Iris pigment epithelial cell (primary cell): ENCODE measurements at regions not wholly inside any gene's neighbourhood (a gene's known extent, or its start where the extent isn't known, plus 50 kb on each side); places are given as distances from the start of the nearest gene placed in this dataset.
A peak's percentile ranks its signal among the peaks of the same experiment; 100 is the strongest.

Experiments
- DNase-seq: peaks from one replicate; pipeline ENCODE4 v3.0.0-alpha.2; 2011; ENCODE audit warnings: low read depth

- no peak for DNase-seq
These were observed 1072.6 kb upstream of the PIK3C3 start for GRCh38 chr18:40882468-40882867.

DNA sequence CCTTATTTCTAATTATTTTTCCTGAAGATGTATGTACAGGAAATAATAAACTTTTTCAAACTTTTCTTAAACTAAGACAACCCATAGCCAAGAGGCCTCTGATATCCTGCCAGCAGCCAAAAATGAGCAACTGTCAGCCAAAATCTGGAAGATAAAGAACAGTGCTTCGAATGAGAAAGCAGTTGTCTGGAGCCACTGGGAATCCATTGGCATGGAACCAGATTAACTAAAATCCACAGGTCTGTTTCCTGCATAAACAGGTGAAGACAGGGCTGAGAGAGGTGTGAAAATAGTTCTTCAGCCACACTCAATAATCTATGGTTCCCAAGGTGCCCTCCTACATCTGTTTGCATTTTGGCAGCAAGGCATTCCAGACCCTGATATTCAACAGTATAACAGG, 1076.7 kb upstream of the PIK3C3 start:
- DNase-seq = no peak

GRCh38 chr18:40877096-40877495, 1077.9 kb upstream of the PIK3C3 start:
- DNase-seq = peak; percentile 99

DNA sequence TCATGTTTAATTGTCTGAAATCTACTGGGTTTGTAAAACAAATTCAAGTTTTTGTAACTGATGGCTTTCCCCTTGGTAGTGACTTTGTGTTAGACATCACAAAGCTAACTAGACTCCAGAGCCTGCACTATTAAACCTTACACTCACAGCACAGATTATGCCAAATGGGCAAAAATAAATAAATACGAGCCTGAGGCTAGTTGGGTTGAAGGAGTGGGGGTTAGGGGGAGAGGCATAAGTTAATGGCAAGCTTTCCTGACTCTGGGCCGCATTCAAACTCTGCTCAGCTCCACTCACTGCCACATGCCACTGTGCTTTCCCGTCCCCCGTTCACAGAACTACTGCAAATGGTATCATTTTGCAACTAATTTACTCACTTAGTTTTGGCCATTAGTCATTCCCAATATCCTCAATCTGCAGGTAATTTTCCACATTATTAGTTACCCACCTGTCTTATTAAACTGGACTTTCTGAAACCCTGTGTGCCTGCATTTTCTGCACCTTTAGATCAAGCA, 1079.9 kb upstream of the PIK3C3 start:
- DNase-seq = no peak

DNA sequence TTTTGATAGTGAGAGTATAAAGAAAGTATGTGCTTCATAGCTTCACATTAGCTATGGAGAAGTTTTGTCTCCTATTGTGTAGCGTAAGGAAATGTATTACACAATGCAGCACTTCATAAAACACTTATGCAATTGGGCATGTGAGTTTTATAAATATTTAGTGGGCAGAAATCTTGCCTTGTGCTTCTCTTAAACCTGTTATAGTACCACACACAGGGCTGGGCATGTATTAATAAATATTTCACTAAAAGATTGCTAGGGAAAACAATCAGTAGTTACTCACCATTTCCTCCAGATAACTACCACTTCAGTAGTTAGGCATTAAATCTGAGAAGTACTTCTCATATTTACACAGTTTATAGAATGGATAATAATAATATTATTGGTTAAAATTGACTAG, 1080.8 kb upstream of the PIK3C3 start:
- peak; percentile 77 for DNase-seq

- DNase-seq = peak; percentile 95
These were observed 1086.8 kb upstream of the PIK3C3 start for GRCh38 chr18:40868110-40868858.

DNA sequence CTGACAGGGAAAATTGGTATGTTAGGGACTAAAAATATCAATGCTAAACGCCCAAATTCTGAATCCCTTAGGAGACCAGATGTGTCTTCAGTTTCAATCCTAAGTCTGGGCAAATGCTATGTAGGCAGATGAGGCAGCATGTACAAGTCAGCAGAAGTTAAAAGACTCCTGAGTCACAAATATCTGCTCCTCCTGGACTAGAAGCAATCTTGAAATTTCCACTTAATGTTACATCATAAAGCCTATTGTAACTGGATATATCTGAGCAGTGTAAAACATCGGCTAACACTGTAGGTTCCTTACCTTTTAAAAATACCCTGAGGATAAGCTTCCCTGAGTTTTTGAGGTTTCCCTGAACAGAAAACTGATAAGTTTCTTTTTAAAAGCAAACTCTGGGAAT, 1087.6 kb upstream of the PIK3C3 start:
- peak; percentile 93 for DNase-seq

- no peak for DNase-seq
These were observed 1088.1 kb upstream of the PIK3C3 start for GRCh38 chr18:40866968-40867367.

DNA sequence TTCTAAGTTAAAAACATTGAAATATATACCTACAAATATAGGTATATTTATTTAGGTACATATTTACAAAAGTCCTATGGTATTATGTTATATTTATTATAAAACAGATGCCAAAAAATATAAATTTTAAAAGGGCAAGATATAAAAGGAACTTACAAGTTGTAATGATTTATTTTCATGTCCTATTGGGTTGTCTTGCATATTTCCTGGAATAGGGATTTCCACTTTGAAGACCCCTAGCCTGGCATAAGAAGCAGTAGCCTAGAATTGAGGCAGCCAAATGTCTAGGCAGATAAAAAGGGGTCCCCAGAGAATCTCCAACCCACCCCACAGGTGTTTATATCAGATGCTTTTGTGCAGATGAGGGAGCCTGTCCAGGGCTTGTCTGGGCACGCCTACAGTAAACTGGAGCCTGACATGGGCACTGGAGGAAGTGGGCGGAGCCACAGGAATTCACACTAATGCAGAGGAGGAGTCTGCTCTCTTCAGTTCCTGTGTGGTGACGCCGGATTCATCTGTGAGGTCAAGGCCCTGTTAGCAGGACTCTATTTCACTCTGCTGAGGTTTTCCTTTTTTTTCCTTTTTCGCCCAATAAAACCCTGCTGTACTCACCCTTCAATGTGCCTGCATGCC, 1088.9 kb upstream of the PIK3C3 start:
- DNase-seq = peak; percentile 69

DNA sequence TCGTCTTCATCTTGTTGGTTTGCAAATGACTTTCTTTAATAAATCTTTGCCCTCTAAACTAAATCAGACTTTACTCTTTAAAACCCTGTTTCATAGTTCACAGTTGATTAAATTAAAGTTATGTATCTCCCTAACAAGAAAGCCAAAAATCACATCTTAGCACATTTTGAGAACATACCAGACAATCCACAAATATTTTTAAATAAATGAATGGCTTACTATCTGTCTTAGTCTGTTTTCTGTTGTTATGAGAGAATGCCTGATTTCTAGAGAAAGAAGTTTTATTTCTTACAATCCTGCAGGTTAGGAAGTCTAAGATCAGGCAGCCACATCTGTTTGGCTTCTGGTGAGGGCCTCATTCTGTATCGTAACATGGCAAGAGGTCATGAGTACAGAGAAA, 1090.2 kb upstream of the PIK3C3 start:
- DNase-seq = no peak

- DNase-seq = no peak
These were observed 1091.2 kb upstream of the PIK3C3 start for GRCh38 chr18:40863801-40864200.

DNA sequence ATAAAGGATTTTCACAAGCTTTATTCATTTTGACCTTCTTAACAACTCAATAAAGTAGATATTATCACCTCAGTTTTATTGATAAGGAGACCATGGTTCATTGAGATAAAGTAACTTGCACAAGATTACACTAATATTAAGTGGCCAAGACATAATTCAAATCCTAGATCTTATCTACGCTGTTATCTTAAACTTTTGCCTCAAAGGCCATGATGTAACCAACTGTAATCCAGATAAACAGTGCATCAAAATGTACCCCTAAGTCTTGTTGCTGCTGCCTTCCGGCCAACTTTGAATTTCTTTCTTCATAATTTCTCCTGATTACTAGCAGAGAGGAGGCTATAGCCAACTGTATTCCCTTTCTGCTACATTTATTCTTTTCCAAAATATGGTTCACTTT, 1094.8 kb upstream of the PIK3C3 start:
- no peak for DNase-seq

GRCh38 chr18:40855661-40856060, 1099.4 kb upstream of the PIK3C3 start:
- no peak for DNase-seq

DNA sequence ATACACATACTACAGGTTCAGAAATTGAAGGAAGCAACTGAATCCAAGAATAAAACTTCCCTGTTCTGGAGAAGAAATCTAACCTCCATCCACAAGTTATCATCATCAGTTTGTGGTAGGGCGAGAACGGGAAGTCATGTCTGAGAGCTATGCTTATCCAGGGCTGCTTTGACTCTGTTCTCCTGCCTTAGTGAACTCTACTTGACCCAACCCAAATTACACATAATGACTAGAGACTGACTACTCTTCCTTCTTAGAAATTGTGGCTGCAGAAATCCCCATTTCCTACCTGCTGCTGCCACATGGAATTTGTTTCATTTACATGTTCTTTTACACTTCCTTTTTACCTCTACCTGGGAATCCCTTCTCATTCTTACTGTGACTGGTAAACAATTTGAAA, 1102.6 kb upstream of the PIK3C3 start:
- peak; percentile 65 for DNase-seq

DNA sequence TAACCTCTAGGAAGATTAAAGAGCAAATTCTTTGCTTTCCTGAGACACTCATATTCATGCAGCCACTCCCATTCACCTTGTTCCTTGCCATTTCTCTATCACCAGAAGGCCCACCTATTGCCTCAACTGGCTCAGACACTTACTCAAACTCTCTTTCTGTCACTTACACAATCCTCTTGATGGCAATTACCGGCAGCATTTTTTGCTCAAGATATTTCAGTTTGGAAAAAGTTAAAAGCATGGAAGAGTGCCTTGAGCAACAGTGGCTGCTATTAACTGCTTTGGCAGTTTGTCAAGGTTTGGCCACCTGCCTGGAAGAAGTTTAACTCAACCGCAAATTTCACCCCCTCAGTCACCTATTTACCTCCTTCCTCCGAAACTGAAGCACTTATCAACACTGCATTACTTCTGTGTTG, 1104.0 kb upstream of the PIK3C3 start:
- peak; percentile 82 for DNase-seq

GRCh38 chr18:40849886-40850285, 1105.1 kb upstream of the PIK3C3 start:
- peak; percentile 42 for DNase-seq

DNA sequence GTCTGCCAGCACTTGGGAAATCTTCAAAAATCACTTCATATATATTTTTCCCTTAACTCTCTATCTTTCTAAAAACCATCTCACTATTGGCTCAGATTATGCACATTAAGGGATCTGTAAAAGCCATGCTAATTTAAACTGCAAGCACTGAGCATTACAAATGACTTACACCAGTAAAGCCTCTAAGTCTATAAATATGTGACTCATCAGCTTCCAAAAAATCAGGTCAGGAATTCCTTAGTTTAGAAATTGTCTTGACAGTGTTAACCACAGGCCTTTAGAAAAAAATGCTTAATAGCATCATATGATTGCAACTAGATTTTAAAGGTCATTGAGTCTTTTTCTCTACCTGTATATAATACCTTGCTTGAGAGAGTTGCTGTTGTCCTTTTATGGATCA, 1113.6 kb upstream of the PIK3C3 start:
- DNase-seq = peak; percentile 84

- DNase-seq = no peak
These were observed 1114.0 kb upstream of the PIK3C3 start for GRCh38 chr18:40841063-40841462.

DNA sequence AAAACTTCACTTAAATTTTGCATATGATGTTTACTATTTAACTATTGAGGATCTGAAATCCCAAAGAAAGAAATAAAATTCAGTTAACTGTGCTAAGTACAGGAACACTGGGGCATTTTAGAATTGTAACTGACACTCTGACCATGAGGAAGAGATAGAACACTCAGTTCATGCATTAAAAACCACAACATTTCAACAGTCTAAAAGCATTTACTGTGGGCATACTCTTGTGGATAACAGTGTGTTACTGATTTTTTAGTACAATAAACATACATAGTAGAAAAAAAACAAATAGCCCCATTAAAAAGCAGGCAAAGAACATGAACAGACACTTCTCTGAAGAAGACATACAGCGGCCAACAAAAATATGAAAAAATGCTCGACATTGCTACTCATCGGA, 1122.7 kb upstream of the PIK3C3 start:
- peak; percentile 69 for DNase-seq

DNA sequence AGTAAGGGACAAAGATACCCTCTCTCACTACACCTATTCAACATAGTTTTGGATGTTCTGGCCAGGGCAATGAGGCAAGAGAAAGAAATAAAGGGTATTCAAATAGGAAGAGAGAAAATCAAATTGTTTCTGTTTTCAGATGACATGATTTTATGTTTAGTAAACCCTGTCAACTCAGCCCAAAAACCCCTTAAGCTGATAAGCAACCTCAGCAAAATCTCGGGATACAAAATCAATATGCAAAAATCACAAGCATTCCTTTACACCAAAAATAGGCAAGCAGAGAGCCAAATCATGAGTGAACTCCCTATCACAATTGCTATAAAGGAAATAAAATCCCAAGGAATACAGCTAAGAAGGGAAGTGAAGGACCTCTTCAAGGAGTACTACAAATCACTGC, 1130.7 kb upstream of the PIK3C3 start:
- no peak for DNase-seq

- no peak for DNase-seq
These were observed 1133.3 kb upstream of the PIK3C3 start for GRCh38 chr18:40821596-40822243.

DNA sequence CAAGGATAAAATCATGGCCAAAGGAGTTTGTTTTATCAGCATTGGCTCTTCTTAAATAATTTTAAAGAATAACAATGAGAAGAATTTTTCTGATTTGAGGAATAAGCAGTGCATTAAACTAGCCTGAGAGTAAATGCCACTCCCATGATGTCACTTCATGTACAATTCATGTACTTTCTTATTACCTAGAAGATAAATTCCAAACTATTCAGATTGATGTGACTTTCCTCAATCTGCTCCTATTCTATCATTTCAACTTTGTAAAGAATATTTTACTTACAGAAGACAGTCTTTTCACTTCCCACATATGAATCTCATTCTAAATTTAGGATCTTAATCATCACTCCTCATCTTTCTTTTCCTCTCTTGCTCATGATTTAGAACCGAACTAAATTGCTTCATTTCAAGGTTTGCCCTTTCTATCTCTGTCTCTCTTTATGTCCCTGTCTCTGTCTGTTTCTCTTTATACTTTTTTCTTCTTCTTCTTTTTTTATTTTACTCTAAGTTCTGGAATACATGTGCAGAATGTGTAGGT, 1142.0 kb upstream of the PIK3C3 start:
- DNase-seq = peak; percentile 31

DNA sequence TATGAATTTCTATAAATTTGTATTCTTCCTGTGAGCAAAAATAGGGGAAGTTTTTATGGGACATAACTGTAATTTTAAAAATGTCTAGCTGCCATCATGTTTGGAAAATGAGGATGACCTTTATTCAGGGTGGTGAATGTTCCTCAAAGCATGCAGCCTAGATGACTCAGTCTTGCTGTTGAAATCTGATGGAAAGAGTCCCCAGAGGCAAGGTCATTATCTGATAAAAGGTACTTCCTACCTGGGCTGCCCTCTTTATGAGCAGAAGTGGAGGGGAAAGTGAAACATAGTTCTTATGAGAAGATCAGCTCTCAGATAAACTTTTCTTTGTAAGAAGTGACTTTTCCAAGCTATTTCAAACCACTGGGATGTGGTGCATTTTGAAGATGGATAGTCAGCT, 1144.7 kb upstream of the PIK3C3 start:
- peak; percentile 50 for DNase-seq
